ENCODE measurements at regions not wholly inside any gene's neighbourhood (a gene's known extent, or its start where the extent isn't known, plus 50 kb on each side); places are given as distances from the start of the nearest gene placed in this dataset.

DNA sequence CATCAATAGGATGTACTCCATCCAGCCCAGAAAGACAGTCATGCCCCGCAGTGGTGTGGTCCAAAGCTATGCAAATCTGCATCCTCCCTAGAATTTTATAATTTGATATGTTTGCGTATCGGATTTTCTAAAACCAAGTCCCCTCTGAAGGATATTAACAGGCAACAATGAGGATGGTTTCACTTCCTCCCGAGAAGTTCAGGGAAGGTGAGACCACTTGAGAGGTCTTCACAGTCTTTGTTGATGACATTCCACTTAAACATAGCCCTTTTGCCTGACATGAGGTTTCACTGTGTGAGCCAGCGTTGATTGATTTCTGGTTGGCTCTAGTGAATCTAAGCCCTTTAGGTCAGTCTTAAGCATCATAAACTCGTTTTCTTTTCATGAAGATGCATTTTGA is 276.1 kb downstream of the NR2F2 start:
- TF ChIP-seq EP300 (IDR thresholded peaks at IDR 0.05) (no peak), CTCF (IDR thresholded peaks at IDR 0.05) (no peak), POLR2A (IDR thresholded peaks at IDR 0.05) (no peak)
- H3K4me3 ChIP-seq = no peak overlapping the region
- intact Hi-C loops (cut with DNase I) = no loop called here
- H3K36me3 ChIP-seq = no peaks in the 10 kb centered on the region
- H3K27ac ChIP-seq = no peak overlapping the region
- WGBS, 3 donors = 89 to 91% (median 91%) methylated on average over 6 of the region's 6 CpGs
- H3K27me3 ChIP-seq = no peaks in the 10 kb centered on the region
- no peaks in the 10 kb centered on the region for H3K9me3 ChIP-seq
- no peaks in the 10 kb centered on the region for H3K4me1 ChIP-seq (ENCODE audit: insufficient read depth)
- DNase-seq = no peak

GRCh38 chr15:96610757-96611156 is 280.3 kb downstream of the NR2F2 start:
- H3K27ac ChIP-seq = no peak overlapping the region
- no peak for DNase-seq
- H3K27me3 ChIP-seq = no peaks in the 10 kb centered on the region
- 82 to 88% (median 85%) methylated on average over 3 of the region's 3 CpGs for WGBS, 3 donors
- no peaks in the 10 kb centered on the region for H3K9me3 ChIP-seq
- no peaks in the 10 kb centered on the region for H3K4me1 ChIP-seq (ENCODE audit: insufficient read depth)
- TF ChIP-seq POLR2A (IDR thresholded peaks at IDR 0.05) (no peak), EP300 (IDR thresholded peaks at IDR 0.05) (no peak), CTCF (IDR thresholded peaks at IDR 0.05) (no peak)
- no peak overlapping the region for H3K4me3 ChIP-seq
- H3K36me3 ChIP-seq = no peaks in the 10 kb centered on the region
- intact Hi-C loops (cut with DNase I) = no loop called here

DNA sequence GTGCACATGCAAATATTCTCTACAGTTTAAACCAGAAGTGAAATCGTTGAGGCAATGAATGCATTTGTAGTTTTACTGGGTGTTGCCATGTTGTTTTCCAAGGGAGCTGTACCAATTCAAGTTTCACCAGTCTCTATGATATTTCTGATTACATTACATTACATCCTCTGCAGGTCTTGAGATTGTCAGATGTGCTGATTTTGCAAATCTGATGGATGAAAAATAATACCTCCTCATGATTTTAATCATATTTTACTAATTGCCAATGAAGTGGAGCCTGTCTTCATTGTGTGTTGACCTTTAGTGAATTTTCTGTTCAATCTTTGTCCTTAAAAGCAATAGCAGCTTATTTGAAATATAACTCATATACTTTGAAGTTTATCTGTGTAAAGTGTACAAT is 282.4 kb downstream of the NR2F2 start:
- intact Hi-C loops (cut with DNase I) = no loop called here
- no peak for DNase-seq
- WGBS, 3 donors = 76 to 87% (median 86%) methylated on average over 1 of the region's 1 CpG

GRCh38 chr15:96619174-96619573 is 288.7 kb downstream of the NR2F2 start:
- 62 to 71% (median 64%) methylated on average over 6 of the region's 6 CpGs for WGBS, 3 donors
- intact Hi-C loops (cut with DNase I) = no loop called here

More for the DNA sequence above, 282.4 kb downstream of the NR2F2 start:
- Histone ChIP-seq H3K27ac (no peak overlapping the region), H3K27me3 (no peaks in the 10 kb centered on the region), H3K4me1 (ENCODE audit: insufficient read depth) (no peaks in the 10 kb centered on the region), H3K9me3 (no peaks in the 10 kb centered on the region), H3K36me3 (no peaks in the 10 kb centered on the region), H3K4me3 (no peak overlapping the region)
- TF ChIP-seq POLR2A (IDR thresholded peaks at IDR 0.05) (no peak), CTCF (IDR thresholded peaks at IDR 0.05) (no peak), EP300 (IDR thresholded peaks at IDR 0.05) (no peak)

More at GRCh38 chr15:96619174-96619573, 288.7 kb downstream of the NR2F2 start:
- no peak for TF ChIP-seq POLR2A (IDR thresholded peaks at IDR 0.05)
- TF ChIP-seq EP300 (IDR thresholded peaks at IDR 0.05) = no peak
- no peak for TF ChIP-seq CTCF (IDR thresholded peaks at IDR 0.05)
- Histone ChIP-seq H3K4me3 (no peak overlapping the region), H3K9me3 (no peaks in the 10 kb centered on the region), H3K36me3 (no peaks in the 10 kb centered on the region), H3K27me3 (no peaks in the 10 kb centered on the region), H3K4me1 (ENCODE audit: insufficient read depth) (no peaks in the 10 kb centered on the region), H3K27ac (no peak overlapping the region)
- no peak for DNase-seq

Measured in ovary (tissue), 7 donors.